Activated T-helper 2 cell treated with anti-CD3 and anti-CD28 coated beads, Interferon-gamma antibody, Interleukin-2, Interleukin-4, amounts not matched to agents 10 μg/mL and 5 μg/mL and 100 μg/mL, durations not matched to agents 14 hours and 24 hours and 36 hours (primary cell): ENCODE measurements at regions not wholly inside any gene's neighbourhood (a gene's known extent, or its start where the extent isn't known, plus 50 kb on each side); places are given as distances from the start of the nearest gene placed in this dataset.

Experiments
- DNase-seq: peaks from one replicate; pipeline ENCODE4 v3.0.0; 2021; ENCODE audit warnings: low spot score
- H3K27ac Mint-ChIP-seq: one replicate; pipeline ENCODE4 v1.8.0; 2021; ENCODE audit warnings: mixed read lengths
- H3K27me3 Mint-ChIP-seq: one replicate; pipeline ENCODE4 v1.8.0; 2021; ENCODE audit warnings: low read depth, mixed read lengths
- H3K36me3 Mint-ChIP-seq: one replicate; pipeline ENCODE4 v1.8.0; 2021; ENCODE audit warnings: low read depth, mixed read lengths
- H3K4me1 Mint-ChIP-seq: one replicate; pipeline ENCODE4 v1.8.0; 2021; ENCODE audit warnings: low read depth, mixed read lengths
- H3K4me3 Mint-ChIP-seq: one replicate; pipeline ENCODE4 v1.8.0; 2021; ENCODE audit warnings: low read depth, mild to moderate bottlenecking, moderate library complexity, mixed read lengths
- H3K9me3 Mint-ChIP-seq: one replicate; pipeline ENCODE4 v1.8.0; 2021; ENCODE audit warnings: mixed read lengths
- intact Hi-C: fragments of 100-400 bp; cut with micrococcal nuclease; formaldehyde crosslinking; loops from one replicate; pipeline ENCODE4 v1.15.1; 2023

DNA sequence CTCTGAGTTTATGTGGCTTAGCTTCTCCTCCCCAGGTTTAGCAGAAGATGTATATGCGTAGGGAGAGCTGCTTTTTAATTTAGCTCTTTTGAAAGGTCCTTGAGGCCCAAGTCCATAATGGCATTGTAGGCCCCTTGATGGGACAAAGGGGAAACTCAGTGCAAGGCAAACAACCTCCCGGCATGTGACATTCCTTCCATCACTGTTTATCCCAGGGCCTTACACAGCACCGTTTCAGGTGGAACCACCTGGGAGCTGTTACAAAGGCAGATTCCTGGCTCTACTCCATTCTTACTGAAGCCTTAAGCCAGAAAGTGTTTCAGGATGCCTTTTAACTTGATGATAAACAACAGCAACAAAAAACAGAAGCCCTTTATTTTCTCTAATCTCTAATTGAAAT is 555.4 kb downstream of the SLC4A3 start:
- no peak for DNase-seq
- H3K27ac Mint-ChIP-seq = no peak overlapping the region

DNA sequence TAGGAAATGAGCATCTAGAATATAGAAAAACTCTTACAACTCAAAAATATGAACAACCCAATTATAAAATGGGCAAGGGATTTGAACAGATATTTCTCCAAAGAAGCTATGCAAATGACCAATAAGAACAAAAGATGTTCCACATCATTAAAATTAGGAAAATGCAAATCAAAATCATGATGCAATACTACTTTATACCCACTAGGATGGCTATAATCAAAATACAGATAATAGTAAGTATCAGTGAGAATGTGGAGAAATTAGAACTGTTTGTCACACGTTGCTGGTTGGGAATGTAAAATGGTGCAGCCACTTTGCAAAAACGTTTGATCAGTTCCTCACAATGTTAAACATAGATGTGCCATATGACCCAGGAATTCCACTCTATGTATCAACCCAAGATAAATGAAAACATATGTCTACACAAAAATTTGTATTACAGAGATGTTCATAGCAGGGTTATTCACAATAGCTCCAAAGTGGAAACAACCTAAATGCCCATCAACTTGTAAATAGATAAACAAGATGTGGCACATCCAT is 558.4 kb downstream of the SLC4A3 start:
- no peaks in the 10 kb centered on the region for H3K4me1 Mint-ChIP-seq
- intact Hi-C loops = no loop called here

More for the DNA sequence above, 555.4 kb downstream of the SLC4A3 start:
- H3K9me3 Mint-ChIP-seq = no peaks in the 10 kb centered on the region
- no peaks in the 10 kb centered on the region for H3K4me1 Mint-ChIP-seq
- no peaks in the 10 kb centered on the region for H3K36me3 Mint-ChIP-seq
- intact Hi-C loops = no loop called here
- no peaks in the 10 kb centered on the region for H3K27me3 Mint-ChIP-seq
- H3K4me3 Mint-ChIP-seq = no peak overlapping the region

DNA sequence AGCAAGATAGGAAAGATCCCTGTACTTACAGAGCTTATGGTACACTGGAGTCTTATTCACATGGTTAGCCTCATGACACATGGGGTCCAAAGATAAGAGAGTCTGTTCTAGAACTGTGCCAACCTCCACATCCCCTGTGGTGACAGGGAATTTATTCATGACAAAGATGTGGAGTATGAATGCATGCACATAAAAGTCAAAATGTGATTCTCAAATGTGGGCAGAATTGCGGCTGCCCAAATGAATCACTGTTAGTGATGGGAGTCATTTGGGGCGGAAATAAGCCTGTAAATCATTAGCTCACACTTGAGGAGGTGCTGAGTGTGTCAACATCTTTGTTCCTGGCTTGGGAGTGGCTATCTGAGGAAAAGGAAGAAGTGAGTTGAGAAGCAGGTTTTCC is 560.6 kb downstream of the SLC4A3 start:
- Mint-ChIP-seq H3K27me3 (no peaks in the 10 kb centered on the region), H3K36me3 (no peaks in the 10 kb centered on the region), H3K27ac (no peak overlapping the region), H3K4me3 (no peak overlapping the region), H3K4me1 (no peaks in the 10 kb centered on the region), H3K9me3 (no peaks in the 10 kb centered on the region)
- DNase-seq = no peak
- intact Hi-C loops = no loop called here

More for the DNA sequence above, 558.4 kb downstream of the SLC4A3 start:
- DNase-seq = no peak
- Mint-ChIP-seq H3K36me3 (no peaks in the 10 kb centered on the region), H3K27me3 (no peaks in the 10 kb centered on the region), H3K4me3 (no peak overlapping the region), H3K9me3 (no peaks in the 10 kb centered on the region), H3K27ac (no peak overlapping the region)

DNA sequence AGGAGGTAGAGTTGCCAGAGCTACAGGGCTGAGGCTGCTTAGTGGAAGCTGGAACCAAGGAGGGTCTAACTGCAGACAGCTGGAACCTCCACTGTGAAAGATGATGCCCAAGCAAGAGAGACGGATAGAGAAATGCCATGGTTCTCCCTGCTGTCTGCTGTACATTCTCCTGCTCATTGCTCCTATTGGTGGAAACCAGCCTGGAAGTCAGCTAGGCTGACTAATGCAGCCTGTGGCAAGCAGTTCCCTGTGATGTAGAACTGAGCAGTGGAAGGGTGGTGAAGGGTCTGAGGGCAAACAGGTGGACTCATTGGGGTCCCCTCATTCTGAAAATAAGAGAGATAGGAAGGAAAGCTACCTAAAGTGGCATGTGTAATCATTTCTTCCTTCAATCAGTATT is 563.6 kb downstream of the SLC4A3 start:
- no peaks in the 10 kb centered on the region for H3K9me3 Mint-ChIP-seq
- H3K27ac Mint-ChIP-seq = no peak overlapping the region
- H3K36me3 Mint-ChIP-seq = no peaks in the 10 kb centered on the region
- H3K4me1 Mint-ChIP-seq = no peaks in the 10 kb centered on the region
- intact Hi-C loops = no loop called here
- no peak for DNase-seq
- no peaks in the 10 kb centered on the region for H3K27me3 Mint-ChIP-seq
- H3K4me3 Mint-ChIP-seq = no peak overlapping the region

DNA sequence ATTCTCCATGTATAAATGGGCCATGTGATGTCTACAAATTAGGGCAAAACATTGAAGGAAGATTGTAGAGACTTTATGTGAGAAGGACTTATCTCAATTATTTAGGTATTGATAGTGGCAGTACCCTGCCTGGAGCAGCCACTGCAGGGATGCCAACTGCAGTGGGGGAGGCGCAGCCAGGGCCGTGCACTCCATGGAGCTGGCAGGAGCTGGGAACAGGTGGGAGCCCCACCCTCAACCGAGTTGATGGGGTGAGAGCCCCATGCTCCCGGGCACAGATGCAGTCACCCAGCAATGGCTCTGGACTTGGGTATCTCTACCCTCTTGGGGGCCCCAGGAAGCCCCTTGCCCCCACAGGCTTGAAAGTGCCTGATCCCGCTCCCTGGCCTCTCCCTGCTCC is 564.3 kb downstream of the SLC4A3 start:
- Mint-ChIP-seq H3K4me1 (no peaks in the 10 kb centered on the region), H3K27me3 (no peaks in the 10 kb centered on the region), H3K9me3 (no peaks in the 10 kb centered on the region), H3K36me3 (no peaks in the 10 kb centered on the region), H3K4me3 (no peak overlapping the region), H3K27ac (no peak overlapping the region)
- intact Hi-C loops = no loop called here
- DNase-seq = no peak

DNA sequence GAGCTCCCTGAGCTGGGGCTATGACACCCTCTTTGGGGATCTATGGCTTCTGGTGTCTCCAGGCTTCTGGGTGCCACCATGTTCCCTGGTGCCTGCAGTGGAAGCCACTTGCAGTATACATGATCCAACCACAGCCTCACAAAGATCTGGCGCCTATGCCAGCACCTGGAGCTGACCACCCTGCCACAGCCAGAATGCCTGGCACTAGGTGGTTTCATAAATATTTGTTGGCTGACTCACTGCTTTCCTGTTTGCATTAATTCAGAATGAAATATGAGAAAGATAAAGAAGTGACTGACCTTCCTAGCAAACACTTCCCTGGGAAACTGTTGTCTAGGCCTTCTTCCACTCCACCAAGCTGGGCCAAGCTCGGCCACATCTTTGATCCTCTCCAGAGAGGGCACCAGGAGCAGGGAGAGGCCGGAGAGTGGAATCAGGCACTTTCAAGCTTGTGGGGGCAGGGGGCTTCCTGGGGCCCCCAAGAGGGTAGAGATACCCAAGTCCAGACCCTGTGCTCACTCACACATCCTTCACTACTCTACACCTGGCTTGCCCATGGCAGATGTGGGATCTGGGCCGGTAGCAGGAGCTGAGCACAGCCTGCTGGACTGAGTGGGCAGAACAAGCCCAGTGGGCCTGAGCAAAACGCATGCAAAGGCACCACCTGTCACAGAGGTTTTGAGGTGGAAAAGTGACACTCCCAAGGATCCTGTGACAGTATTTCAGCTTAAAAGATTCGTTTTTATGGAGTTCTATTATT is 565.7 kb downstream of the SLC4A3 start:
- Mint-ChIP-seq H3K27ac (no peak overlapping the region), H3K9me3 (no peaks in the 10 kb centered on the region)

DNA sequence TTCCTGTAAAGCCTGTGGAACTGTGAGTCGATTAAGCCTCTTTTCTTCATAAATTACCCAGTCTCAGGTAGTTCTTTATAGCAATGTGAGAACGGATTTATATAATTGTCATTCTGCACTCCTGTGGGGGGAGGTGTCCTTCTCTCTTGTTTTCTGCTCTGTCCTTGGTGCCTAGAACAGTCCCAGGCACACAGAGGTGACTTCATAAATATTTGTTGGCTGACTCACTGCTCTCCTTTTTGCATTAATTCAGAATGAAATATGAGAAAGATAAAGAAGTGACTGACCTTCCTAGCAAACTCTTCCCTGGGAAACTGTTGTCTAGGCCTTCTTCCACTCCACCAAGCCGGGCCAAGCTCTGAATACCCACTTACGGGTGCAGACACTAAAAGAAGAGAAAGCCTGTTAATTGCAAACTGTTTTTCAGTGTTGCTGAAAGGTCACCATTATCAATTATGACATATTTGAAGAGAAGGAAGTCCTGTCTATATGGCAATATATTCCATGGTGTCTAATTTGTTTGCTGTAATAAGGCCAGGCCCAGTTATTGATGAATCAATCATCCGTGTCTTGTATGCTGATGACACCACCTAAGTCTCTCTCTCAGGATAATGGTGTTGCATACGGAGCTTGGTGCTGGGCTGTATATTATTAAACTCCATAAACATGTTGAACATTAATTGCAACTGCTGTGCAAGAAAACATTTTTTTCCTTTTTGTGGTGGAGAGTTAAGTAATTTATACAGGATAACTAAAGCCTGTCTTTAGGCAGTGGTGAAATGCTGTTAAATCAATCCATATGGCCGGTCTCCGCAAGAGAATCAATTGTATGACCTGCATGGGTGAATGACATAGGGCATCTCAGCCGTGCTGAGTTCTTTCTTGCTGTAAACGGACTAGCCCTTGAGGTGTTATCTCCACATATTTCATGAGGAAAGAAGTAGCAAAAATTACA is 567.5 kb downstream of the SLC4A3 start:
- H3K27ac Mint-ChIP-seq = no peak overlapping the region
- H3K4me3 Mint-ChIP-seq = no peak overlapping the region
- intact Hi-C loops = no loop called here
- no peaks in the 10 kb centered on the region for H3K27me3 Mint-ChIP-seq
- H3K36me3 Mint-ChIP-seq = no peaks in the 10 kb centered on the region
- no peaks in the 10 kb centered on the region for H3K4me1 Mint-ChIP-seq
- DNase-seq = no peak
- no peaks in the 10 kb centered on the region for H3K9me3 Mint-ChIP-seq

More for the DNA sequence above, 565.7 kb downstream of the SLC4A3 start:
- Mint-ChIP-seq H3K4me1 (no peaks in the 10 kb centered on the region), H3K4me3 (no peak overlapping the region), H3K27me3 (no peaks in the 10 kb centered on the region), H3K36me3 (no peaks in the 10 kb centered on the region)
- intact Hi-C loops = no loop called here
- DNase-seq = no peak

DNA sequence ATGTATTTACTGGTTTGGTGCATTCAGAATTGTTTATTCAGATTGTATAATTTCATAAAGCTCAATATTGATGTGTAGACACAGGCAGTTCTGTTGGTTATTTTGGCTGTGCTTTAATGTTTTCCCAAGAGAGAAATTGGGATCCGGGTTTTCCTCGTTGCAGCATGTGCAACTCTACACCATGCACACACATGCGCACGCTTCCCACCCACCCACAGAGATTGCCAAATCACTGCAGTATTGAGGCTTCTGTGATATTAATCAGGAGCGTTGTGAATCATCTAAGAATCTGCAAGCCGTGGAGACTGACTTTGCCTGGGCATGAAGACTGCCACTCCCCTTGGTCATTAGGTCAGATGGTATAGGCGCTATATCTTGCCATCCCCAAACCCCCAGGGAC is 571.5 kb downstream of the SLC4A3 start:
- Mint-ChIP-seq H3K27me3 (no peaks in the 10 kb centered on the region), H3K4me3 (no peak overlapping the region), H3K9me3 (no peaks in the 10 kb centered on the region), H3K4me1 (no peaks in the 10 kb centered on the region), H3K27ac (no peak overlapping the region), H3K36me3 (no peaks in the 10 kb centered on the region)
- intact Hi-C loops = no loop called here
- DNase-seq = no peak

DNA sequence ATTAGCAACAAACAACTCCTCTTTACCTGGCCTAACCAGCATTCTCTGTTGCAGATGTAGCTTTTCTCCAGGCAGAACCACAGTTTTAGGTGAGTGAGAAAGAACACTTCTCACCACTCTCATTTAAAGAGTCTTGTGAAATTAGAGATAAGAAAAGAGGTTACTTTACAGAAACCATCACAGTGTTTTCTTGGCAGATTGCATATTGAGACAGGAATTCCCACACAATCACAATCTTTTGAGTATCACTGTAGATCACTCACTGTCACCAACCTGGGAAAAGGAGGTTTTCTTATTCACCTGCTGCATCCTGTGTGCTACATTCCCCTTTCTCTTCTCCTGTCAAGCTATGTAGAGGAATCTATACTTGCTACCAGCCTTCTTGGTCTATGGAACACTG is 574.6 kb downstream of the SLC4A3 start:
- no peak overlapping the region for H3K27ac Mint-ChIP-seq
- intact Hi-C loops = no loop called here
- H3K27me3 Mint-ChIP-seq = no peaks in the 10 kb centered on the region
- H3K4me3 Mint-ChIP-seq = no peak overlapping the region
- no peaks in the 10 kb centered on the region for H3K9me3 Mint-ChIP-seq
- no peaks in the 10 kb centered on the region for H3K36me3 Mint-ChIP-seq
- no peak for DNase-seq
- H3K4me1 Mint-ChIP-seq = no peaks in the 10 kb centered on the region

DNA sequence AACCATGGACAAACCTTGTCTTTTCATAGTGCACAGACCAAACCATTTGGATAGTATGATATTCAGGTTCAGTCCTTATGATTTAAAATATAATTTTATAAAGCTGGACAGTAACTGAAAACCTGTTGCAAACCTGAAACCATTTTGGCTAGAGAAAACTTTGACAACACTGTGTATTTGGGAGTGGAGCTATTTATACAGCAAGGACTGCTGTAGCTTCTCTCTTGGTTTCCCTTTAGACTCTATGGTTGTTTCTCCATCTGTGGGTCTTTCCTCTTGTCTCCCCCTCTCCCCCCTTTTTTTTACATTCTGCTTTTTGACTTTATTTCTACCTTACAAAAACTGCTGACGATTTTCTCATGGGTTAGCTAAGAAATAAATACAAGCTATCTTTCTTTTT is 581.7 kb downstream of the SLC4A3 start:
- Mint-ChIP-seq H3K4me3 (no peak overlapping the region), H3K4me1 (no peaks in the 10 kb centered on the region), H3K27me3 (no peaks in the 10 kb centered on the region), H3K27ac (no peak overlapping the region), H3K9me3 (no peaks in the 10 kb centered on the region), H3K36me3 (no peaks in the 10 kb centered on the region)
- DNase-seq = no peak
- intact Hi-C loops = no loop called here

DNA sequence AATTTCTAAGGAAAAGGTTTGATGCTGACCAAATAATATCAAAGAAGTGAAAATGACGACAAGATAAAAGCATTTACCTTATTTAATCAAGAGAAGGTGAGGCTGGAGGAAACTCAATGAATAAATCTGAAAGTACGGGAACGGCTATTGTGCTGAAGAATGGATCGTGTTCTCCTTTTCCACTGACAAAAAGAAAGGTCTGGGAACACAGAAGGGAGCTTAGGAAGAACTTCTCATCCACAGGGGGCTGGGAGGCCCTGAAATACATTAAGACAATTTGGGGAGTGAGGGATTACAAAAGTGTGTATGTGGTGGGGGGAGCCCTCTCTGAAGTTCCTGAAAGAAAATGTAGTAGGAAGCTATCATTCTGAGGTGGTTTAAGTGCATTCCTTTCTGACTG is 582.3 kb downstream of the SLC4A3 start:
- H3K4me1 Mint-ChIP-seq = no peaks in the 10 kb centered on the region
- intact Hi-C loops = no loop called here
- H3K27ac Mint-ChIP-seq = no peak overlapping the region
- no peaks in the 10 kb centered on the region for H3K27me3 Mint-ChIP-seq
- no peaks in the 10 kb centered on the region for H3K36me3 Mint-ChIP-seq
- DNase-seq = no peak
- H3K4me3 Mint-ChIP-seq = no peak overlapping the region
- H3K9me3 Mint-ChIP-seq = no peaks in the 10 kb centered on the region

DNA sequence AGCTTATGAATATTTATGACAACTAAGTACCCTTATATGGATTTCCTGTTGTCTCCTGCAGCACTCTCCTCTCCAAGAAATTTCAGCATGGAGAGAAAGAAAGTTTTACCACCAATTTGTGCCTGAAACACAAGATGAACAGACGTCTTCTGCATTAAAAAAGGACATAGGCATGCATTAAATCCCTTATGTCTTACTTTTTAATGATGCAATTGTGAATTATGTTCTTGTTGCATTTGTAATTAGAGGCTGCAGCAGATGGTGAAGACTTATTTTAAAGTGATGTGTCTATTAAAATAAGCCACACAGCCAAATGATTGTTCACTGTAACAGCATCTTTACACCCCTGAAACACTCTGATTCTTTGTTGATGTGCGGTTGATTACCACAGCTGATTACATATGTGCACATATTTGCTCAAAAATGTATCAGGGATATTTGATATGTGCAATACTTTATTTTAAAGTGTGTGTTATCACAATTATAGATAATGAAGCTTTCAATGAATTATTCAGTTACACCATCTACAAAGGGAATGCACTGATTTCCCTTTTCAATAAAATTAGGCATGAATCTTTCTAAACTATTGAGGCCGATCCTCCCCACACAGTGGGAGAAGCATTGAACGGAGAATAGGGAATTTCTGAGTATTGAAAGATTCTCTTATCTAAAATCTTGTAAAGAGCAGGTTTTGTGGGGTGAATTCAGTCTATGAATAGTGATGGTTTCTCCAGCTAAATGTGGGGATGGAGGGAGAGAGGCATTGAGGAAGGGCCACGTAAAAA is 585.1 kb downstream of the SLC4A3 start:
- Mint-ChIP-seq H3K4me3 (no peak overlapping the region), H3K27me3 (no peaks in the 10 kb centered on the region), H3K9me3 (no peaks in the 10 kb centered on the region), H3K27ac (no peak overlapping the region), H3K36me3 (no peaks in the 10 kb centered on the region), H3K4me1 (no peaks in the 10 kb centered on the region)
- DNase-seq = no peak
- intact Hi-C loops = no loop called here
